Testis (tissue), 2 donors: ENCODE measurements at regions not wholly inside any gene's neighbourhood (a gene's known extent, or its start where the extent isn't known, plus 50 kb on each side); places are given as distances from the start of the nearest gene placed in this dataset.

Source experiments
- POLR2A ChIP-seq: fragments of 450-650 bp; IDR thresholded peaks from one replicate; pipeline ENCODE4 v1.6.1; 2017; ENCODE audit warnings: antibody characterized with exemption, mild to moderate bottlenecking, moderate library complexity
- TF ChIP-seq, protein P1 (sequence below), 3 experiments: fragments of 450-650 bp in 2 of 3; fragments of 200-600 bp in 1 of 3; sonication (generic) in 1 of 3; IDR thresholded peaks; one replicate each; pipeline ENCODE4 v1.5.1; 2016 to 2019; ENCODE audit warnings: antibody characterized with exemption in 3 of 3, mild to moderate bottlenecking in 2 of 3, moderate library complexity in 1 of 3

DNA sequence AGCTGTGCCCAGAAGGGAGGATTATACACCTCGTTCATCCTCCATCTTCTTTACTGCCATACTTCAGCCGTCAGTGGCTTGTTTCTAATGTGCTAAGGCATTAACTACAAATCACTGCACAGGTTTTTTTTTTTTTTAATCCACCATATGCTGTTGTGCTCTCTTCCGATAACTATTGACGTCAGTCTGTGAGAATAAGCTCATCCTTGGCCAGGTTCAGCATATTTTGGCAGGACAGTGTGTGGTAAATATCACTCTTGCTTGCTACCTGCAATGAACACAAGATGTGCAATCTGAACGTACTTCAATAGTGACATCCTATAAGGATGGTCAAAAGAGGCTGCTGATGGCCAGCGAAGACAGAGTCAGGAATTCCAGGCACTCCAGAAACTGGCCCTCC lies 2030.7 kb upstream of the PCDH20 start:
- TF ChIP-seq, protein P1, sequence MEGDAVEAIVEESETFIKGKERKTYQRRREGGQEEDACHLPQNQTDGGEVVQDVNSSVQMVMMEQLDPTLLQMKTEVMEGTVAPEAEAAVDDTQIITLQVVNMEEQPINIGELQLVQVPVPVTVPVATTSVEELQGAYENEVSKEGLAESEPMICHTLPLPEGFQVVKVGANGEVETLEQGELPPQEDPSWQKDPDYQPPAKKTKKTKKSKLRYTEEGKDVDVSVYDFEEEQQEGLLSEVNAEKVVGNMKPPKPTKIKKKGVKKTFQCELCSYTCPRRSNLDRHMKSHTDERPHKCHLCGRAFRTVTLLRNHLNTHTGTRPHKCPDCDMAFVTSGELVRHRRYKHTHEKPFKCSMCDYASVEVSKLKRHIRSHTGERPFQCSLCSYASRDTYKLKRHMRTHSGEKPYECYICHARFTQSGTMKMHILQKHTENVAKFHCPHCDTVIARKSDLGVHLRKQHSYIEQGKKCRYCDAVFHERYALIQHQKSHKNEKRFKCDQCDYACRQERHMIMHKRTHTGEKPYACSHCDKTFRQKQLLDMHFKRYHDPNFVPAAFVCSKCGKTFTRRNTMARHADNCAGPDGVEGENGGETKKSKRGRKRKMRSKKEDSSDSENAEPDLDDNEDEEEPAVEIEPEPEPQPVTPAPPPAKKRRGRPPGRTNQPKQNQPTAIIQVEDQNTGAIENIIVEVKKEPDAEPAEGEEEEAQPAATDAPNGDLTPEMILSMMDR (IDR thresholded peaks at IDR 0.05), result no peak
- no peak for TF ChIP-seq POLR2A
